ENCODE measurements at regions not wholly inside any gene's neighbourhood (a gene's known extent, or its start where the extent isn't known, plus 50 kb on each side); places are given as distances from the start of the nearest gene placed in this dataset.

- DNase-seq (ENCODE audit: extremely low spot score), result no peak
- ChIA-PET CTCF (no interaction called here), POLR2A (no interaction called here)
- TF ChIP-seq FOXM1 (IDR thresholded peaks at IDR 0.05; ENCODE audit: borderline replicate concordance), result no peak
- TF ChIP-seq SUZ12 (IDR thresholded peaks at IDR 0.05), result no peak
- TF ChIP-seq TARDBP (IDR thresholded peaks at IDR 0.05), result no peak
- TF ChIP-seq LEF1 (IDR thresholded peaks at IDR 0.05; ENCODE audit: borderline replicate concordance), result no peak
- no peak for TF ChIP-seq L3MBTL2 (conservative IDR thresholded peaks at IDR 0.05)
- no peak for TF ChIP-seq NFRKB (IDR thresholded peaks at IDR 0.05)
- TF ChIP-seq BHLHE40 (IDR thresholded peaks at IDR 0.05; ENCODE audit: borderline replicate concordance), result no peak
- no peak for TF ChIP-seq HDGF (IDR thresholded peaks at IDR 0.05; ENCODE audit: borderline replicate concordance)
- no peak for TF ChIP-seq FOXK2 (IDR thresholded peaks at IDR 0.05)
- TF ChIP-seq ELF4 (IDR thresholded peaks at IDR 0.05), result no peak
- no peak for TF ChIP-seq CTBP1 (IDR thresholded peaks at IDR 0.05; ENCODE audit: borderline replicate concordance)
- TF ChIP-seq FOXA1 (IDR thresholded peaks at IDR 0.05), result no peak
- no peak for TF ChIP-seq ARNT (IDR thresholded peaks at IDR 0.05)
- TF ChIP-seq PKNOX1 (IDR thresholded peaks at IDR 0.05), result no peak
- no peak for TF ChIP-seq ZNF384 (IDR thresholded peaks at IDR 0.05)
- no peak for TF ChIP-seq SP1 (IDR thresholded peaks at IDR 0.05)
Observed at GRCh38 chr20:17852323-17852722, 116.3 kb downstream of the SNX5 start.

GRCh38 chr20:17850684-17851026, 117.9 kb downstream of the SNX5 start:
- DNase-seq (ENCODE audit: extremely low spot score), result no peak
- ChIA-PET CTCF (no interaction called here), POLR2A (no interaction called here)
- TF ChIP-seq HDGF (IDR thresholded peaks at IDR 0.05; ENCODE audit: borderline replicate concordance), result no peak
- no peak for TF ChIP-seq ELF4 (IDR thresholded peaks at IDR 0.05)
- TF ChIP-seq CTBP1 (IDR thresholded peaks at IDR 0.05; ENCODE audit: borderline replicate concordance), result no peak
- no peak for TF ChIP-seq SUZ12 (IDR thresholded peaks at IDR 0.05)
- no peak for TF ChIP-seq L3MBTL2 (conservative IDR thresholded peaks at IDR 0.05)
- TF ChIP-seq BHLHE40 (IDR thresholded peaks at IDR 0.05; ENCODE audit: borderline replicate concordance), result no peak
- no peak for TF ChIP-seq PKNOX1 (IDR thresholded peaks at IDR 0.05)
- TF ChIP-seq ZNF384 (IDR thresholded peaks at IDR 0.05), result no peak
- no peak for TF ChIP-seq FOXK2 (IDR thresholded peaks at IDR 0.05)
- TF ChIP-seq FOXM1 (IDR thresholded peaks at IDR 0.05; ENCODE audit: borderline replicate concordance), result no peak
- TF ChIP-seq LEF1 (IDR thresholded peaks at IDR 0.05; ENCODE audit: borderline replicate concordance), result no peak
- no peak for TF ChIP-seq FOXA1 (IDR thresholded peaks at IDR 0.05)
- no peak for TF ChIP-seq TARDBP (IDR thresholded peaks at IDR 0.05)
- no peak for TF ChIP-seq NFRKB (IDR thresholded peaks at IDR 0.05)
- TF ChIP-seq ARNT (IDR thresholded peaks at IDR 0.05), result no peak
- TF ChIP-seq SP1 (IDR thresholded peaks at IDR 0.05), result no peak

- POLR2A ChIA-PET, result no interaction called here
- CTCF ChIA-PET, result no interaction called here
- TF ChIP-seq SP1 (IDR thresholded peaks at IDR 0.05) (no peak), HDGF (IDR thresholded peaks at IDR 0.05; ENCODE audit: borderline replicate concordance) (no peak), PKNOX1 (IDR thresholded peaks at IDR 0.05) (no peak), SUZ12 (IDR thresholded peaks at IDR 0.05) (no peak), L3MBTL2 (conservative IDR thresholded peaks at IDR 0.05) (no peak)
- no peak for DNase-seq (ENCODE audit: extremely low spot score)
Observed at GRCh38 chr20:17849901-17850683, 118.5 kb downstream of the SNX5 start.

DNA sequence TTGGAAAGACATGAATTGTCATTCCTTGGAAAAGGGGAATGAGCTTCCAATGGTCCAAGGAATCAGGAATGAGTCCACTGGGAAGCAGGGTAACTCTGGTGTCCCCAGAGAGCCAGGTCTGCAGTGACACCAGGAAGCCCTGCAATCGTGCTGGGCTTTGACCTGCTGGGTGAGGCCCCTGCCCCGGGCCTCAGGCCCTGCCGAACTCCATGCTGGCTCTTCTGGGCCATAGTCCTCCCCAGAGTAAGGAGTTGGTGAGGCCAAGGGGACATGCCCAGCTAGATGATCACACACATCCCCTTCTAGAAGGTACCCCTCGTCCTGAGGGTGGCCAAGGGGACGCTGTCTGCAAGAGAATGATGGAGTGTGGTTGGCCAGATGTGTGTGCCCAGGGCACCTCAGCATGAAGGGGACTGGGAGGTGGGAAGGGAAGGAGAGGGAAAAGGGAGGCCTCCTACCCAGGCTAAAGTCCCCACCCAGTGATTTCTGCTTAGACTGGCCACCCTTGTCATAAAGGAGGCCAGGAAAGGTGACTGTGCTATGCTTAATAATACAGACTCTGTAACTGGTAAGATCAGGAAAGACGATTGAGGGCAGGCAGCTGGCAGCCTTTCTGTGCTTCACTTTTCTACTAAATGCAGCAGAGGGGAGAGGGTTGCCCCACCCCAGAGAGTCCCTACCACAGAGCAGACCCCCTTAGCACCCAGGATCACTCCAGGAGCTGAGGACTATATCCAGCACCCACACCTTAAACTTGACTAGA, 119.3 kb downstream of the SNX5 start:
- no peak for TF ChIP-seq L3MBTL2 (conservative IDR thresholded peaks at IDR 0.05)
- no peak for TF ChIP-seq BHLHE40 (IDR thresholded peaks at IDR 0.05; ENCODE audit: borderline replicate concordance)
- TF ChIP-seq CTBP1 (IDR thresholded peaks at IDR 0.05; ENCODE audit: borderline replicate concordance), result no peak
- TF ChIP-seq LEF1 (IDR thresholded peaks at IDR 0.05; ENCODE audit: borderline replicate concordance), result no peak
- no peak for TF ChIP-seq PKNOX1 (IDR thresholded peaks at IDR 0.05)
- TF ChIP-seq NFRKB (IDR thresholded peaks at IDR 0.05), result no peak
- no peak for TF ChIP-seq FOXK2 (IDR thresholded peaks at IDR 0.05)
- no peak for TF ChIP-seq HDGF (IDR thresholded peaks at IDR 0.05; ENCODE audit: borderline replicate concordance)
- TF ChIP-seq SUZ12 (IDR thresholded peaks at IDR 0.05), result no peak
- TF ChIP-seq SP1 (IDR thresholded peaks at IDR 0.05), result no peak
- TF ChIP-seq FOXA1 (IDR thresholded peaks at IDR 0.05), result no peak
- POLR2A ChIA-PET, result no interaction called here
- CTCF ChIA-PET, result no interaction called here
- no peak for DNase-seq (ENCODE audit: extremely low spot score)

DNA sequence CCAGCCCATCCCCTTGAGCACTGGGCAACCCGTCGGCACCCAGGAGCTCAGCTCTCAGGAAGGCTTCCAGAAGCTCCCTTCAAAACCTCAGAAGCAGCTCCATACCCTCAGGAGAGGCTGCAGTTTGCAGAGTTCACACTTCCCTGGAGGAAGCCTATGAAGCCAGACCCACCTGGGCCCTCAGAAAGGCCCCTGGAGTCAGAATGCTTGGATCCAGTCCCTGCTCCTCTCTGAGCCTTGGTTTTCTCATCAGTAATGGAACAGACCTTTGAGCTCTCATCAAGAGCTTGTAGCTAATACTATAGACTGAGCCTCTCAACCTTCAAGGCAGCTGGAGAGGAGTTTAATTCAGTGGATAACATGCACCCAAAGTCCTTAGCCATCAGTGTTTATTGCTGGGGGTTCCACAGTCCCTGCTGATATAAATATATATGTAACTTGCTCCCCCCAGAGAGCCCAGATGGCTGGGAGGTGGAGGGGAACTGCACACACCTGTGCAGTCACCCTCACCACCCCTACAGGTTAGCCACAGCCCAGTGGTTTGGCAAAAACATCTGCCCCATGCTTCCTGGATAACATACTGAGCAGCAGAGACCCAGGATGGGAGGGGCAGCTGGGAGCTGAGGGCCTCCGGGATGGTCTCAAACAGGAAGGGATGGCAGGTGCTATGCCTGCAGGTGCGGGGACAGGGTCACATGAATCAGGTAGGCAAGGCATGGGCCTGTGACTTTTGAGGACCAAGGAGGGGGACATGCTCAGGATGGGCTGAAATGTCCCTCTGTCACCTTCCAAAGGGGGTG, 120.1 kb downstream of the SNX5 start:
- POLR2A ChIA-PET, result no interaction called here
- no peak for DNase-seq (ENCODE audit: extremely low spot score)
- TF ChIP-seq NFRKB (IDR thresholded peaks at IDR 0.05), result no peak
- TF ChIP-seq FOXM1 (IDR thresholded peaks at IDR 0.05; ENCODE audit: borderline replicate concordance), result no peak
- TF ChIP-seq LEF1 (IDR thresholded peaks at IDR 0.05; ENCODE audit: borderline replicate concordance), result no peak
- TF ChIP-seq SUZ12 (IDR thresholded peaks at IDR 0.05), result no peak
- no peak for TF ChIP-seq TARDBP (IDR thresholded peaks at IDR 0.05)
- TF ChIP-seq FOXK2 (IDR thresholded peaks at IDR 0.05), result no peak
- TF ChIP-seq CTBP1 (IDR thresholded peaks at IDR 0.05; ENCODE audit: borderline replicate concordance), result no peak
- TF ChIP-seq SP1 (IDR thresholded peaks at IDR 0.05), result no peak
- no peak for TF ChIP-seq FOXA1 (IDR thresholded peaks at IDR 0.05)
- TF ChIP-seq ARNT (IDR thresholded peaks at IDR 0.05), result no peak
- no peak for TF ChIP-seq BHLHE40 (IDR thresholded peaks at IDR 0.05; ENCODE audit: borderline replicate concordance)
- CTCF ChIA-PET, result no interaction called here

Measured in HEK293T (cell line).